Erythroblast (primary cell): ENCODE measurements at regions not wholly inside any gene's neighbourhood (a gene's known extent, or its start where the extent isn't known, plus 50 kb on each side); places are given as distances from the start of the nearest gene placed in this dataset.

Experiments
- DNase-seq, 2 experiments: peaks; one replicate each; lab custom pipeline; 2025; lab: John Stamatoyannopoulos, UW
- GATA1 ChIP-seq: IDR thresholded peaks from 2 replicates; pipeline ENCODE4 v1.6.1; 2011; ENCODE audit warnings: low read depth, mild to moderate bottlenecking, control low read depth, low read length, moderate library complexity
- POLR2A ChIP-seq: IDR thresholded peaks from 2 replicates; pipeline ENCODE4 v1.6.1; 2011; ENCODE audit warnings: mild to moderate bottlenecking, low read length

DNA sequence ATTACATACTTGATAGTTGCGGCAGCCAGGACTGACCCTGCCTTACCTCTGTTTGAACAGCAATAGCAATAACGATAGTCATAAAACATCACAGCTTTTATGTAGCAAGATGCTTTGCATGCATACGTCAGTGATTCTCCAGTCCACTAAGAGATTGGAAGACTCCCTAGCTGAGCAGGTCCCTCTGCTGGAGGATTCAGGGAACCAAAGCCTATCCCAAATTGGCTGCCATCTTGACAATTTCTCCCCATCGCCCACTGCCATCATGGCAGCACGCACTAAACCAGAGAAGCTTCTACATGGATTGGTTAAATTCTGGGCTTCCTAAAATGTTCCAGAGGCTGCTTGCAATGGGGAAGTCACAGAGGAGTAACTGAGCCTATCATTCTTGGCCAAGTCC lies 360.6 kb upstream of the XYLT1 start:
- no peak for TF ChIP-seq GATA1
- TF ChIP-seq POLR2A: no peak
- DNase-seq: no peak

DNA sequence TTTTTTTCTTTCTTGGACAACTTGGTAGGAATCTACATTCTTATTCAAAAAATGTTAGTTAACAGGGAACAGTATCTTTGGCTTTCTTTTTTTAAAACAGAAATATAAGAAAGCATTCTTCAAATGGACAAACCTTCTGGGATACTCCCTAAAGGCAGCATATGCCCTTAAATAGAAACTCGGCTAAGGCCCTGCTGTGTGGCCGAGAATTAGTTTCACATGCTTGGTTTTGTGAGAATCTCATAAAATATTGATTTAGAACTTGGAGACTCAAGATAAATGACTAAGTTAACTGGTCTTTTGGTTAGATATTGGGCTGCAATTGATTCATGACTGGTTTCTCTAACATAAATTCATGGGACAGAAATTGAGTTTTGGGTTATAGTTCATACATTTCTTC lies 359.9 kb upstream of the XYLT1 start:
- TF ChIP-seq POLR2A (no peak), GATA1 (no peak)
- no peak for DNase-seq

DNA sequence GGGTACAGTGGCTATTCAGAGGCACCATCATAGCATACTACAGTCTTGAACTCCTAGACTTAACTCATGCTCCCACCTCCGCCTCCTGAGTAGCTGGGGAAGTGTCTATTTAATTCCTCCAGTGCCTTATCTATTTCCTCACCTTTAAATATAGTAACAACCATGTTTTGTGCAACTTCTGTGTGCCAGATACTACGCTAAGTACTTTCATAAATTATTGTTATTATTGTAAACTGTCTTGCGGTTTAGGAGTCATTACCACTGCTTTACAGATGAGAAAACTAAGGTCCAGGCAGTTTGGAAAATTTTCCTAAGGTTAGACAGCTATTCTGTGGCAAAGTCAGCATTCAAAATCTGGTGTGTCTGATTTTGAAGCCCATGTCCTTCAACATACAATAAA lies 359.1 kb upstream of the XYLT1 start:
- no peak for TF ChIP-seq GATA1
- no peak for TF ChIP-seq POLR2A
- no peak for DNase-seq

DNA sequence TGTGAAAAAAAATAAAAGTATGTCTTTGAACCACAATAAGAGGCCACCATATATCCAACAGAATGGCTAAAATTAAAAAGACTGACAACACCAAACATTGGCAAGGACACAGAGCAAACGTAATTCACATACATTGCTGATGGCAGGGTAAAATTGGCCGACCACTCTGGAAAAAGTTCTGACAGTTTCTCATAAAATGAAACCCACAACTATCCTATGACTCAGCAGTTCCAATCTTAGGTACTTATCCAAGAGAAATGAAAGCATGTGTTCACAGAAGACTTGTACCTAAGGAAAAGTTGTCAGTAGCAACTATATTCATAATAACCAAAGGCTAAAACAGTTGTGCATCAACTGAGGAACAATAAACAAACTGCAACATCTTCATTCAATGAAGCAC lies 357.3 kb upstream of the XYLT1 start:
- no peak for TF ChIP-seq POLR2A
- TF ChIP-seq GATA1: no peak
- DNase-seq: peak in 1 of 2 experiments; percentile 2

DNA sequence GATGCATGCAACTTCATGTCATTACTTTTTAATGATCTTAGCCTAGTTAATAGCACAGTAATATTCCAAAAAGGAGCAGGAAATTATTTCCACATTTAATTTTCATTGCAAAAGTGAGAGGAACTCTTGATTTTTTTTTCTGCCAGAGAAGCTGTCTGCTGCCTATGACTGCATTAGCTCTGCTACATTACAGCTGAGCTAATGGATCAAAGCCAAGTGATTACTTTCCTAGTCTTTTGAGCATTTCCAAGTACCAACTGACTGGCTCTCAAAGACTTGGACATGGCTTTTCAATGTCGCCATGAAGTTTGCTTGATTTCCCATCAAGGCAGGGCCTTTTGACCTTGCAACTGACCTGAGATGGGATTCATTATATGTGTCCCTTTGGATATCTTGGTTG lies 356.6 kb upstream of the XYLT1 start:
- no peak for DNase-seq
- TF ChIP-seq GATA1 (no peak), POLR2A (no peak)

DNA sequence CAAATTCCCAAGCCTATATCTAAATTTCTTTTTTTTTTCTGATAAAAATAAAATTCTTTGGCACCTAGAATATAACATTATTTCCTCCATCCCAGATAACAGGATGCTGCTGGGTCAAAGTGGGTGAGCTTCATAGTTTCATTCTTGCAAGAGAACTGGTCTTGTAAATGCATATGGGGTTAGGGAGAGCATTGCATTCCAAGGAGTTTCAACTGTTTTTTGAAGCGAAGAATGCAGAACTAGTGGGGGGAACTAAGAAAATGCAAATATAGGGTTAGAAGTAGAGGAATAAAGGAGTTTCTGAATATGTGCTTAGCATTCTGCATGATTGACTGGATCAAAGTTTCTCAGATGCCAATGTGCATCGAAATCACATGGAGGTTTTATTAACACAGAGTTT lies 347.2 kb upstream of the XYLT1 start:
- TF ChIP-seq POLR2A: no peak
- TF ChIP-seq GATA1: no peak
- DNase-seq: no peak

DNA sequence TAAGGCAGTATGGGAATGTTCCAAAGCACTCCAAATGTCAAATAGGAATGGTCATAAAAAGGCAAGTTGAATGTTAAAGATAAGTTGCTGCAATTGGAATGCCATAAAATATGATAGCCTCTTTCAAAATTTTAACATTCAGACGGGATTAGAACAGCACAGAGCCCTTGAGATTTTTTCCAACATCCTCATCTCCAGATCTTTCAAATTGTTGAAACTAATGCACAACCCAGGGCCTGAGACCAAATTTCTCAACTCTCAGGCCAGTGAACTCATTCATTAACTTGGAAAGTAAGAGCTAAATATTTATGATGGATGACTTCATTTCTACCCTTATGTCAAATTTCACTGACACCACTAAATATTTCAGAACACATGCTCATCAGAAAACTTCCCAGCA lies 346.5 kb upstream of the XYLT1 start:
- TF ChIP-seq POLR2A (no peak), GATA1 (no peak)
- DNase-seq: no peak

DNA sequence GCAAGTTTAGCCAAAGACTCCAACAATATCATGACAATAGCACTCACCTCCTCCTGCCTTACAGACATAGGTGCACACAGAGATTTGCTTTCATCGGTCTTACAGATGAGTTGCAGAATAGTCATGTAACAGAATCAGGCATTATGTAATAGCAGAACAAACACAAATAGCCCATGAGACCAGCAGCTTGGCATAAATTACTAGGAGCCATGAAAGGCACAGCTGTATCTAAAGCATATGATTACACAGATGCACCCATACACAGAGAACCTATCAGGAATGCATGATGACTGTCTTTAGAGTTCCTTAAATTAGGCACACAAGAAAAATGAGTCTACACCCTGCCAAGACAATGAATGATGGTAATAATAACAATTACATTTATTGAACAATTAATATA lies 342.0 kb upstream of the XYLT1 start:
- TF ChIP-seq GATA1 (no peak), POLR2A (no peak)
- no peak for DNase-seq

DNA sequence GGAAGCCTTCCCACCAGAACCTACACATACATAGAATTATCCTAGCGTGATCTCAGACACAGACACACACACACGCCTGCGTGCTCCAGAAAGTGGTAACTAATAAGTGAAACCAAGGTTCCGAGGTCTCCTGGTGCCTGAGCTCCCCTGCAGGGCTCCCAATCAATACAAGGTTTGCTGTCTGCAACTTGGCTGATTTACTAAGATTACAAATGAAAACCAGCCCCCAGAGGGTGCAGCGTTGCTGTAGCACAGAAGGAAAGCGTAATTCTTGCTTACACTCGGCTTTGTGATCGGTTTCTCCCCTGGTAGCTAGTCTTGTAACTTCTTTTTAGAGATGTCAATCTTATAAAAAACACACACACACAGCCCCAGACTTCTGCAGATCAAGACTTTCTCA lies 334.1 kb upstream of the XYLT1 start:
- DNase-seq: no peak
- TF ChIP-seq POLR2A: no peak
- TF ChIP-seq GATA1: no peak

DNA sequence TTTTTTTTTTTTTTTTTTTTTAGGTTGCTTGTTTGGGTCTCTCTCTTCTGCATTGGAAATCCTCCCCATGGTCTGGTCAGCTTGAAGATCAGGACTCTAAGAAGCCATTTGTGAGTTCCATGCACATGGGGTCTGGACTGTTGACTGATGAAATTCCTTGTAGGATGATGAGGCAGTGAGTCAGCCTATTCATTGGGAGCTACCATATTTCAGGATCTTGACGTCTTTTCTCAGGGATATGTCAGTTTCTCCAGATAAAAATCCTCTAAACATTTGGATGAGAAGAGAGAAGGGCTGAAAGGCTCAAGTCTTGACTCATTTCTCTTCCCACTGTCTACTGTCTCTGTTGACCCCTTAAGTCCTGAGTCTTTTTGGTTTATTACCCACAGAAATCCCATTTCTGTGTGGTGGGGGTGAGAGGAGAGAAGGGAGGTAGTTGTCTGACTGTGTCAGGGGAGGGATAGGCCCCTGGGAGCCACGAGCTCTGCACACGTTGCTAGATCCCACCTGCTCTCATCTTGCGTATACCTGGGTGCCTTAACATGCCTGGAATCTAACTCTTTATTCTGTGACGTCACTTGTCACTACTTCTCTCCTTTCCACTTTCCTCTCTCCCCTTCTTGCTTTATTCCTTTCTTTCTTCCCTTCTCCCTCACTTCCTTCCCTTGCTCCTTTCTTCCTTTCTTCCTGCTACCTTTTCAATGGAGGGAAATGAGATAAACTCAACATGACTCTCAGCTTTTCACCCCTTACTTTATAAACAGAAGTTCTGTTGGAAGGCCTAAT lies 333.1 kb upstream of the XYLT1 start:
- DNase-seq: no peak
- no peak for TF ChIP-seq POLR2A
- TF ChIP-seq GATA1: no peak

DNA sequence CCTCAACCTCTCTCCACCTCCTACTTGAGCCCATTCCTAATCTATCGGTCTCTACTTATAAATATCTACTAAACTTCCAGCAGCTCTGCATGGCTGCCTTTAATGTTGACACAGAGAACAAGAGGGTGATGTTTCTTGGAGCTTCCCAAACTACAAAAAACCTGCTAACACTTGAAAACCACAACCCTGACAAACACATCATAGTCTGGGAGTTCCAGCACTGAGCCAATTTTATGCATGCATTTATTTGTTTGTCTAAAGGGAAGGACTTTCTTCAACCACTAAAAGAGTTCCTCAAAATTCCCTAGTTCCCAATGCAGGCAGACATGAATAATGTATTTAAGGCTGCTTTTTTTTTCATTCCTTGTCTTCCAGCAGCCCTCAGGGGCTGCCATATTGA lies 331.8 kb upstream of the XYLT1 start:
- no peak for DNase-seq
- TF ChIP-seq POLR2A: no peak
- no peak for TF ChIP-seq GATA1

DNA sequence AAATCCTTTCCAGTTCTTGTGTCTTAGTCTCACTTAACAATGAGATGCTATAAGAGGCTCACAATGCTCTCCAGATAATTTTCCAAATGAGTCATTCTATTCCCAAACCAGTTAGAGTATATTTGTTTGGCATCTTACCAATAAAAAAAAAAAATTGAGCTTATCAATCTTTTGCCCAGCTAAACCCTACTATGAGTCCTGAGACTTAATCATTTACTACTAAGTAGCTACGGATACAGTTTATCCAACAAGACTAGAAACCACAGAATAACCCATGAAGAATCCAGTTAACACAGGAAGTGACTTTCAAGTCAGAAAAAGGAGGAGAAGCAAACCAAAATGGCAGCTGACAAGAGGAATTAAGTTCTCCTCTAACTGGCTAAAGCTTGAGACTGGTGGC lies 330.3 kb upstream of the XYLT1 start:
- no peak for TF ChIP-seq POLR2A
- TF ChIP-seq GATA1: no peak
- no peak for DNase-seq

DNA sequence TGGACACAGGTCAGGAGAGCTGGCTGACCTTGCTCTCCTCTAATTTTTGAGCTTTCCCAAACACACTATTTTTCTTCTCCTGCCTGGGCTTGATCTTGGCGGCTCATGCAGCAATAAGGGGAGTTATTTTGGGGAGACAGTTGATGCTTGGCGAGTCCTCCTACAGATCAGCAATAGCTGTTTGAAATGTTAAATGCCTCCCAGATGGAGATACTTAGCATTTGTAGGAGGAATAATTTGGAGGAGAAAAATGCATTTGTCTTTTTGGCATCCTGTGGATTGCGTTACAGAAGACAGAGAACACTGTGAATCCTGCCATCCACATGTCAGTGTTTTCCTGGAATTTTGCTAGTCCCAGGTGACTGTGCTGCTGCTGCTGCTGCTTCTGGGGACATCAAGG lies 328.0 kb upstream of the XYLT1 start:
- TF ChIP-seq POLR2A: no peak
- no peak for TF ChIP-seq GATA1

DNA sequence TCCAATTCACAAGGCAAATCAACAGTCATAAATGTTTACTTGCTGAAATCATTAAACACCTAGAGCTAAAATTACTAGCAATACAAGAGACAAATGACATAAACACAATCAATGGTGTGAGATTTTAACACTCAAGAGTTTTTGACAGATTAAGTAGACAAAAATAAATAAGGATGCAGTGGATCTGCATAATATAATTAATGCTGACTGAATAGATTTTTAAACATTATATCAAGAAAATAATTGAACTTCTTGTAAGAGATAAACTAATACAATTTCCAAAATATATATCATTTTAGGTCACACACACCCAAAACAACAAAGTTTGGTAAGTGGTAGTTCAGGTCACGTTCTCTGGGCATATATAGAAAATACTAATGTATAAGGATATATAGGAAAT lies 322.6 kb upstream of the XYLT1 start:
- no peak for DNase-seq
- TF ChIP-seq POLR2A (no peak), GATA1 (no peak)

More for the DNA sequence above, 328.0 kb upstream of the XYLT1 start:
- no peak for DNase-seq

DNA sequence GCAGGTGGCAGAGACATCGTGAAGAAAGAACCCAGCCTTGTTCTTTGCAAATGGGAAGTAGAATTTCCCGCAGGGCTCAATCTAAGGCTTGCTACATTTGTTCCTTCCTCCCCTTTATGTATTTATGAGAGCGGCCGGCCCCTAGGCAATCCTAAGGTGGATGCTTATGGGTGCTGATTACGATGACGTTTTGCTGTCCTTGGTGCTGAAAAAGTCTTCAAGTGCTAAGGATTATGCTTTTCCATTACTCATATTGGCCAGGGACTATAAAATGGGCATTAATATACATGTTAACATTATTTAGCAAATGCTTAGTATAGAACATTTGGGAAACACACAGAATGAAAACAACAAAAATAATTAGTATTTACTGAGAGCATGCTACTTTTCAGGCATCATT lies 313.3 kb upstream of the XYLT1 start:
- DNase-seq: peak; percentile 31
- TF ChIP-seq GATA1: no peak
- no peak for TF ChIP-seq POLR2A
